HG02642 (cell line): ENCODE measurements at regions not wholly inside any gene's neighbourhood (a gene's known extent, or its start where the extent isn't known, plus 50 kb on each side); places are given as distances from the start of the nearest gene placed in this dataset.
A peak's percentile ranks its signal among the peaks of the same experiment; 100 is the strongest.

ENCODE experiments used
- ATAC-seq: cut with Tn5 transposase; IDR thresholded peaks from one replicate; pipeline ENCODE4 v1.9.1; 2021; ENCODE audit warnings: mild to moderate bottlenecking; ENCODE audit not compliant: unreplicated experiment, poor library complexity

DNA sequence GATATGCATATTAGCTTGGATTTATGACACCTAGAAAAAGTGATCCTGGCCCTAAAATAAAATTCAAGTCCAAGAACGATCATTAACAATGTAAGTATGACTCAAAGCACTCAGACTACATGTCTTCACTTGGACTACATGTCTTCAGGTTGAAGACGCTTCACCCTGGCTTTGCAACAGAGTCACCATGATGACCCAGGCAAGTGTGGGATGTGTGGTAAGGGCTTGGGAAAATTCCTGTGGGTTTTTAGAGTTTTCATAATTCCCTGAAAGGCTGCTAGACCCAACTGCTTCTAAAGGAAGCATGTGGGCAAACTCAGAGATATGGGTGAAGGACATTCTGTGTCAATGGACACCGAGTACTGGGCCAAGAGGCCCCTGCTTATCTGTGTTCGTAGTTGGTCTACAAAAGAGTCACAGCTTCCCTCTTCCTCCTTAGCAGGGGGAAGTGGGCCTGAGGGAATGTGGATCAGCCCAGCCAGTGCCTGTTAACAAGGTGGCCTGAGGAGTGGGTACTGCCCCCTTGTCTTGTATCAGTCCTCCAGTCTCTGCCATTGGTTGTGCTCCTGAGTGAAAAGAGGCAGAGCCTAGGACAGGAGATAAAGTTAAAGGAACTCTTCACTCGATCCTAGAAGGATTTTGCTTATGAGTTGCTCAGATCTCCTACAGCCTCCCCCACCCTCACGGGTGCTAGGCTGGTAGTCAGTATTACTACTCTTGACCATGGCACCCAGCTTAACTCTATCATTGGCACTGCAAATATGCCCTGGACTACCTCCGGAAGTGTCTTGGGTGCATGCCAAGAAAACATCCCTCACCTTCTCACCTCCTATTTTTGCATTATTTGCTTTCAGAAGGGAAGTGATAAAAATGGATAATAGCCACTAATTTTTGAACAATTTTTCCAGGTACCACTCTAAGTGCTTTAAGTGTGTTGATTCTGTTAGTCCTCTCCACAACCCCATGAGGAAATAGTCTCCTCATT lies 406.3 kb downstream of the COG6 start:
- ATAC-seq: no peak

- ATAC-seq: no peak
Observed at GRCh38 chr13:40063278-40063698, 407.8 kb downstream of the COG6 start.

DNA sequence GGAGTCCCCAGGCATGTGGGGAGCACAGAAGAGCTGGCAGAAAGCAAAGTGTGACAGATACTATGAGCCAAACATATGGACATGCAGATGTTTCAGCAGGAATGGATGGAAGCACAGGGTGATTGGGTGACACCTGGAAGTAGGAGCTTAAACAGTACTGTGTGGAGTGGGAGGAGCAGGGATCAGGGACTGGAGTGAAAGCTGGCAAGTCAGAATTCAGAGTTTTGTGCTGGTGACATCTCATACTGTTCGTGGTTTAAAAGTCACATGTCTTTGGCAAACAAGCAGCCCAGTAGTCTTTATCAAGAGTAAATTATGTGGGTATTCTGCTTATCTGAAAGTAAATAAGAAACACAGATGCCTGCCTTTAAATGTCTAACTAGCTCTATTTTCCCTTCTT lies 408.2 kb downstream of the COG6 start:
- no peak for ATAC-seq

GRCh38 chr13:40064154-40065097 lies 409.0 kb downstream of the COG6 start:
- no peak for ATAC-seq

DNA sequence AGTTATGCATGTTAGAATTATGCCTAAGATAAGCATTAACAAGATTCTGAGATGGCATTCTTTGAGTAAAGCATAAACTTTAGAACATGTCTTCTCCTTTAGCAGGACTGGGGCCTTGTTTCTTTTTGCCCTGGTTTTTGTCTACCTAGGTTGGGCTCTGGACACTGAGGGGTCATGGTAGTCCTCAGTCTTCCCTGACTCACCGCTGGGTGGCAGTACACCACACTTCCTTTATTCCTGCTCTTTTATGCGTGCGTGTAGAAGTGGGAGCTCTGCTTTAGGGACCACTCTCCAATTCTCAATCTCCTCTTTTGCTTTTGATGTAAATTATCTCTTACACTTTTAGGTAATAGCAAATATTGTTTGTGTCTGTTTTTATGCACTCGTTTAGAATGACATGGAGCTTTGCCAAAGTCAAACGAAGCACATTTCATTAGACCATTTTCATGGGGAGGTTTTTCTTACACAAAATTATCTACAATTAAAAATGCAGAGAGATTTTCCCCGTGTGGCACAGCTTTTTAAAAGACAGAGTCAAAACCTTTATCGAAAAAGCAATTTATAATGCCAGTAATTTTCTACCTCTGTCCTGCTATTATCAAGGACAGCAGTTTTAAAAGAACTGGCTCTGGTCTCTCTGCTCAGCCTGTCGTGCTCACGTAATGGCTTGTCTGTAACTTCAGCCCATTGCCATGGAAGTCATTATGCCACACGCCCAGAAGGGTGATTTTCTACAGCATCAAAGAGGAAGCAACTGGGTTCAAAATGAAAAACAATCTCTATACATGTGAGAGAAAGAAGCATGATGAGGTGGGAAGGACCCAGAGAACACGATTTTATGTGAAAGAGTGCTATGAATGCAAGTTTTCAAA lies 413.9 kb downstream of the COG6 start:
- peak; percentile 74 for ATAC-seq

- no peak for ATAC-seq
Observed at GRCh38 chr13:40070357-40070756, 414.9 kb downstream of the COG6 start.

- no peak for ATAC-seq
Observed at GRCh38 chr13:40072663-40073120, 417.2 kb downstream of the COG6 start.

- ATAC-seq: no peak
Observed at GRCh38 chr13:40074338-40074737, 418.9 kb downstream of the COG6 start.

GRCh38 chr13:40075281-40075680 lies 419.8 kb downstream of the COG6 start:
- no peak for ATAC-seq

- no peak for ATAC-seq
Observed at GRCh38 chr13:40076765-40077362, 421.4 kb downstream of the COG6 start.

- no peak for ATAC-seq
Observed at GRCh38 chr13:40077396-40078027, 422.1 kb downstream of the COG6 start.

GRCh38 chr13:40079721-40080120 lies 424.3 kb downstream of the COG6 start:
- ATAC-seq: no peak

- no peak for ATAC-seq
Observed at GRCh38 chr13:40080676-40081075, 425.2 kb downstream of the COG6 start.

DNA sequence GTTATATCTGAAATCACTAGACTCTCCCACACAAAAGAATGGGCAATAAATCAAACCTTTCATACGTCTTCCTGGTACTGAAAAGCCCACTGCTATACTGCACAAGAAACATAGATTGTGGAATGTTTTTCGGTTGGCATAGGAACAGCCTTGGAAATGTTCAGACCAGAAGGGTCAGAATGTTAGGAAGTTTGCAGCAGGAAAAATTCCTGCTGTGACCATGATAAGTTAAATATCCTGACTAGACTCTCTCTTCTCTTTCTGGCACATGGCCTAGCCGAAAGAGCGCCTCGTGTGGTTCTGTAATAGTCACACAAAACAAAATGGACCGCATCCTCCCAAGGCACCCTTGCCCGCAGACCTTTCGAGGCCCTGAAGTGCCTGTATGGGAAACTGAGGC lies 427.2 kb downstream of the COG6 start:
- ATAC-seq: no peak

DNA sequence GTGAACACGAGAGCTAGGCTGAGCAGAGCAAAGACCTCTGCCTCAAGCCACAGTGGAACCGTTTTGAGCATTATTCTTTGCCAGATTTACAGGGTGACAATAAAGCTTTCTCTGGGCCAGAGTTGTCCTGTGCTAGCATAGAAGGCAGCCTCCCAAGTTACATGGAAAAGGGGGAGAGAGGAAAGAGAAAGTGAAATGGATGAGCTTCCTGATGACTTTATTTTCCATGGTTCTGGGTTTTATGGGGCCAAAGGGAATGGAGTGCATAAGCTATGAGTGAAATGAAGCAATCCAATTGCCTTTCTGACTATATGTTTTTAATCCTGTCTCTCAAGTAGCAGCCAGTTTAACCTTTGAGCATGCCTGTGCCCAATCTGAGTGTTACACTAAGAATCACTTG lies 428.4 kb downstream of the COG6 start:
- no peak for ATAC-seq

DNA sequence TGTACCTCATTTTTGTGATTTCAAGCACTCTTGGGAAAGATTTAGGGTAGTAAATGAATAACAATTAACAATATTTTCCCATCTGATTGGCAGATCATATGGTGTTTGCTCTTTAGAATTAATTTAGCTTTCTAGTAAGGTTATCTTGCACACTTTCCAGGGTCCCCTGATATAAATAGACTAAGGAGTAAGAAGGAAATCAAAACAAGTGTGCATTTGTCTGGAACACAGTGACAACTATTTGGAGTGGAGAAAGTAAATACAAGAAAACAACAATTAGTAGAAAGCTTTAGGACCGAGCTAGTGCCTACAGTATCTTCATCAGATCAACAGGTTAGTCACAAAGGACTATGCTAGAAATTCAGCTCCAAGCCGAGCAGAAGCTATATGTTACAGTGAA lies 429.5 kb downstream of the COG6 start:
- ATAC-seq: no peak

DNA sequence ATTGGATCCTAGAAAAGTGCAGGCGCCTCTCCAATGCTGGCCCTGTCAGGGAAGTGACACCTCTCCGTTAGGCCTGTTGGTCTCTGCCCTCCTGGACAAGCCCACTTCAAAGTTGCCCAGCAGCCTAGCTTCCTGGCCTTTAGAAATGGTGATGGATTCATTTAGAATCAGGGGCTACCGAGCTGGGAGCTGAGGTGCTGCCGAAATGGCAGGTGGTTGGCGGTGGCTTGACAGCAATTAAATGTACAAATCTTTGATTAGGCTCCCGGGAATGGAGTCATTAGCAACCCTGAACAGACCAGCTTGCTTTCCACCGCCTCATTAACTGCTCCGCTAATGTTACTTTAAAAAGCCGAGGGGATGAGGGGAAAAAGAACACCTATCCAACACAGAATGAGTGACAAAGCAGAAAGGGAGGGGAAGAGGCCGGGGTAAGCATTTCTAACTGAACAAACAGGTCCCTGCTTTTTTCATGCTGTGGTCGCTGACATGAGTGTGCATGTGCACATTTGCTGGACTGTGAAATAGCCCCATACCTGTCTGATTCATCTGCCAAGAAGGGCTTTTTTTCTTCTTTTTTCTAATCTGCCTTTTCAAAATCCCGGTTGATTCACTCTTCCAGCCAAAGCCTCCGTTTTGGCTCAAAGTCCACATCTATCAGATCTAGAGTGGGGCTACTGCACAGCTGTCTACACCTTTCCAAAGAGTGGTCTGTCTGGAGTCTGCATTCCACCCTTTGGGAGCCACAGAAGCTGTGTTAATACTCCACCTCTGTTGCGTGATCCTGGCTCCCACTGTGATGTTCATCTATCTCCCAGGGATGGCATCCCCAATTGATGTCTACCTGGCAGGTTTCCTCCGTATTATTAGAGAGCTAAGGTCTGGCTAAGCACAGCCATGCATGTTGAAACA lies 431.9 kb downstream of the COG6 start:
- no peak for ATAC-seq

GRCh38 chr13:40094056-40094455 lies 438.6 kb downstream of the COG6 start:
- ATAC-seq: no peak
